IPS-NIHi7 (cell line): ENCODE measurements at regions not wholly inside any gene's neighbourhood (a gene's known extent, or its start where the extent isn't known, plus 50 kb on each side); places are given as distances from the start of the nearest gene placed in this dataset.
"Not testable (repeated sequence)": the region's sequence is repeated elsewhere in the genome, so short reads cannot be mapped to it uniquely, and the experiment has no call there.

ENCODE experiments used
- DNase-seq: peaks from one replicate; pipeline ENCODE4 v3.0.0; 2012; ENCODE audit warnings: mixed read lengths; ENCODE audit errors: extremely low spot score

GRCh38 chr7:17046666-17047065 lies 164.9 kb upstream of the AGR3 start:
- DNase-seq: no peak

- not testable (repeated sequence) for DNase-seq
Measured at GRCh38 chr7:17053164-17053563, 171.4 kb upstream of the AGR3 start.

GRCh38 chr7:17054206-17054605 lies 172.4 kb upstream of the AGR3 start:
- DNase-seq: no peak

- no peak for DNase-seq
Measured at GRCh38 chr7:17054836-17055235, 173.1 kb upstream of the AGR3 start.

- no peak for DNase-seq
Measured at GRCh38 chr7:17055596-17055995, 173.8 kb upstream of the AGR3 start.

- no peak for DNase-seq
Measured at GRCh38 chr7:17056491-17057142, 174.8 kb upstream of the AGR3 start.

- DNase-seq: no peak
Measured at GRCh38 chr7:17057143-17057509, 175.3 kb upstream of the AGR3 start.

GRCh38 chr7:17058568-17058967 lies 176.8 kb upstream of the AGR3 start:
- DNase-seq: no peak

GRCh38 chr7:17060051-17060450 lies 178.3 kb upstream of the AGR3 start:
- DNase-seq: no peak

- DNase-seq: no peak
Measured at GRCh38 chr7:17061443-17061842, 179.7 kb upstream of the AGR3 start.

GRCh38 chr7:17062151-17063044 lies 180.6 kb upstream of the AGR3 start:
- no peak for DNase-seq

- no peak for DNase-seq
Measured at GRCh38 chr7:17063045-17063383, 181.2 kb upstream of the AGR3 start.

GRCh38 chr7:17067691-17068090 lies 185.9 kb upstream of the AGR3 start:
- no peak for DNase-seq

- DNase-seq: no peak
Measured at GRCh38 chr7:17069146-17069545, 187.4 kb upstream of the AGR3 start.

- no peak for DNase-seq
Measured at GRCh38 chr7:17070231-17070708, 188.5 kb upstream of the AGR3 start.

GRCh38 chr7:17071866-17072265 lies 190.1 kb upstream of the AGR3 start:
- no peak for DNase-seq

- DNase-seq: no peak
Measured at GRCh38 chr7:17075601-17076255, 193.9 kb upstream of the AGR3 start.

GRCh38 chr7:17078298-17078697 lies 196.5 kb upstream of the AGR3 start:
- no peak for DNase-seq

- DNase-seq: no peak
Measured at GRCh38 chr7:17083392-17084165, 201.8 kb upstream of the AGR3 start.

GRCh38 chr7:17084166-17084475 lies 202.3 kb upstream of the AGR3 start:
- DNase-seq: no peak

- DNase-seq: no peak
Measured at GRCh38 chr7:17085186-17085585, 203.4 kb upstream of the AGR3 start.

GRCh38 chr7:17086403-17086802 lies 204.6 kb upstream of the AGR3 start:
- DNase-seq: no peak
